HepG2 (cell line): ENCODE measurements at regions not wholly inside any gene's neighbourhood (a gene's known extent, or its start where the extent isn't known, plus 50 kb on each side); places are given as distances from the start of the nearest gene placed in this dataset.

Experiments
- ATAC-seq: fragments of 200-7000 bp; cut with Tn5 transposase; 3 replicates; pipeline ENCODE4 v1.9.1; 2020; ENCODE audit warnings: mild to moderate bottlenecking, moderate library complexity
- BruUV-seq: library from RNA; stranded (reverse); fragments of 400-500 nt; replicated peaks from 2 replicates; lab custom pipeline; 2021; lab: Mats Ljungman, UMichigan
- CTCF ChIA-PET: fragments of 300-600 bp; formaldehyde crosslinking; extraction: SDS; loops from one replicate; lab custom pipeline; 2021; ENCODE audit warnings: low total read pairs, inconsistent platforms, low intra/inter-chr PET ratio; lab: Yijun Ruan, JAX
- POLR2A ChIA-PET: fragments of 350-600 bp; sonication (Branson Sonifier 250); formaldehyde crosslinking; loops from one replicate; lab custom pipeline; 2020; ENCODE audit warnings: antibody characterized with exemption, inconsistent platforms; lab: Yijun Ruan, JAX
- DNase-seq: peaks from one replicate; pipeline ENCODE4 v3.0.0-alpha.2; 2015; ENCODE audit warnings: low spot score
- FAIRE-seq: peaks from 3 replicates; lab custom pipeline; 2011; peaks lifted over from hg19 to GRCh38; lab: Jason Lieb, UNC
- H2AFZ ChIP-seq: one replicate; pipeline ENCODE4 v1.6.1; 2011; ENCODE audit warnings: low read length, inconsistent platforms
- H3K27ac ChIP-seq: fragments of 300-600 bp; 3 replicates; pipeline ENCODE4 v1.8.0; 2011; ENCODE audit warnings: mixed run types, mild to moderate bottlenecking, mixed read lengths, low read length, inconsistent platforms; ENCODE audit not compliant: insufficient read depth; ENCODE audit errors: extremely low read length
- H3K27me3 ChIP-seq, 2 experiments: fragments of 200-600 bp in 1 of 2; 2 replicates in 1 of 2; 3 replicates in 1 of 2; pipeline versions ENCODE4 v1.6.0 to v1.8.0; 2011; ENCODE audit warnings: low read length in 2 of 2, mild to moderate bottlenecking in 2 of 2, moderate library complexity in 2 of 2, inconsistent platforms in 1 of 2; ENCODE audit not compliant: insufficient read depth in 2 of 2, control insufficient read depth in 1 of 2
- H3K36me3 ChIP-seq, 2 experiments: fragments of 200-600 bp in 1 of 2; replicated peaks in 1 of 2; 2 replicates in 1 of 2; 3 replicates in 1 of 2; pipeline versions ENCODE4 v1.5.1 to v1.8.0; 2011; ENCODE audit warnings: low read length in 2 of 2, inconsistent platforms in 1 of 2; ENCODE audit not compliant: insufficient read depth in 2 of 2, control insufficient read depth in 1 of 2
- H3K4me1 ChIP-seq: 2 replicates; pipeline ENCODE4 v1.5.1; 2012; ENCODE audit warnings: low read length, inconsistent platforms; ENCODE audit not compliant: insufficient read depth
- H3K4me2 ChIP-seq: 2 replicates; pipeline ENCODE4 v1.6.0; 2011; ENCODE audit warnings: low read depth, low read length, inconsistent platforms
- H3K4me3 ChIP-seq, 3 experiments: fragments of 200-600 bp in 1 of 3; sonication (generic), shearing (Covaris generic) in 1 of 3; replicated peaks in 1 of 3; 2 replicates each; pipeline ENCODE4 v1.5.1; 2011 to 2016; ENCODE audit warnings: low read length in 3 of 3, inconsistent platforms in 2 of 3, low read depth in 2 of 3, mild to moderate bottlenecking in 2 of 3, control low read depth in 1 of 3, mixed read lengths in 1 of 3; ENCODE audit not compliant: insufficient read depth in 1 of 3
- H3K79me2 ChIP-seq: one replicate; pipeline ENCODE4 v1.6.1; 2011; ENCODE audit warnings: low read length, inconsistent platforms; ENCODE audit not compliant: insufficient read depth
- H3K9ac ChIP-seq: 2 replicates; pipeline ENCODE4 v1.6.0; 2011; ENCODE audit warnings: mild to moderate bottlenecking, low read depth, low read length, inconsistent platforms; ENCODE audit not compliant: insufficient read depth
- H3K9me3 ChIP-seq: 2 replicates; pipeline ENCODE4 v1.5.1; 2012; ENCODE audit warnings: mild to moderate bottlenecking, low read length
- H4K20me1 ChIP-seq: 2 replicates; pipeline ENCODE4 v1.6.0; 2011; ENCODE audit warnings: inconsistent platforms, mild to moderate bottlenecking, low read length, moderate library complexity; ENCODE audit not compliant: insufficient read depth
- ARNT ChIP-seq: fragments of 450-650 bp; IDR thresholded peaks from 2 replicates; pipeline ENCODE4 v1.6.1; 2017
- FOXP1 ChIP-seq, 2 experiments: fragments of 450-650 bp in 1 of 2; IDR thresholded peaks; 2 replicates each; pipeline ENCODE4 v1.6.1; 2017 to 2018; ENCODE audit warnings: antibody characterized with exemption in 1 of 2
- HDAC2 ChIP-seq: sonication (generic); formaldehyde crosslinking; IDR thresholded peaks from 2 replicates; pipeline ENCODE4 v1.4.0; 2020; ENCODE audit warnings: missing genetic modification reagents
- KLF13 ChIP-seq: sonication (generic); formaldehyde crosslinking; IDR thresholded peaks from 2 replicates; pipeline ENCODE4 v1.4.0; 2020; ENCODE audit warnings: mild to moderate bottlenecking, missing genetic modification reagents
- MED8 ChIP-seq: sonication (generic); formaldehyde crosslinking; IDR thresholded peaks from 2 replicates; pipeline ENCODE4 v1.8.1; 2023; ENCODE audit warnings: mild to moderate bottlenecking, missing genetic modification reagents; ENCODE audit not compliant: insufficient replicate concordance
- POLR2A ChIP-seq, 2 experiments: IDR thresholded peaks; 2 replicates each; pipeline ENCODE4 v1.6.1; 2011; ENCODE audit warnings: low read depth in 2 of 2, low read length in 2 of 2, mild to moderate bottlenecking in 1 of 2, moderate library complexity in 1 of 2; ENCODE audit not compliant: insufficient read depth in 1 of 2
- TEAD3 ChIP-seq: optimal IDR thresholded peaks from 2 replicates; pipeline ENCODE3; 2016; ENCODE audit warnings: borderline replicate concordance
- TOPORS ChIP-seq: sonication (generic); formaldehyde crosslinking; IDR thresholded peaks from 2 replicates; pipeline ENCODE4 v1.8.0; 2023; ENCODE audit warnings: mild to moderate bottlenecking, missing genetic modification reagents
- XBP1 ChIP-seq: sonication (generic); formaldehyde crosslinking; IDR thresholded peaks from 2 replicates; pipeline ENCODE4 v1.5.0; 2020; ENCODE audit warnings: missing genetic modification reagents
- ZNF138 ChIP-seq: sonication (generic); formaldehyde crosslinking; IDR thresholded peaks from 2 replicates; pipeline ENCODE4 v1.5.0; 2020; ENCODE audit warnings: mild to moderate bottlenecking, low read depth, missing genetic modification reagents
- ZNF30 ChIP-seq: sonication (generic); formaldehyde crosslinking; IDR thresholded peaks from 2 replicates; pipeline ENCODE4 v1.5.0; 2020; ENCODE audit warnings: mild to moderate bottlenecking, missing genetic modification reagents
- ZNF326 ChIP-seq: sonication (generic); formaldehyde crosslinking; IDR thresholded peaks from 2 replicates; pipeline ENCODE4 v1.4.0; 2020; ENCODE audit warnings: missing genetic modification reagents, borderline replicate concordance
- ZNF329 ChIP-seq: sonication (generic); formaldehyde crosslinking; IDR thresholded peaks from 2 replicates; pipeline ENCODE4 v1.9.0; 2021; ENCODE audit warnings: low read depth, mild to moderate bottlenecking, missing genetic modification reagents
- ZNF333 ChIP-seq: sonication (generic); formaldehyde crosslinking; IDR thresholded peaks from 2 replicates; pipeline ENCODE4 v1.4.0; 2020; ENCODE audit warnings: mild to moderate bottlenecking, missing genetic modification reagents, borderline replicate concordance
- WGBS: methylation state at CpG from one replicate; pipeline ENCODE4 v1.1.6; 2017; ENCODE audit warnings: low lambda C conversion rate; 5-methylcytosine and 5-hydroxymethylcytosine counted together
- in situ Hi-C: cut with HindIII; loops from 2 replicates; pipeline ENCODE4 v1.10.0; 2017; ENCODE audit warnings: low pct_unique_long_range_greater_than_20kb; ENCODE audit not compliant: extremely low pct_ligation_motif_present
- intact Hi-C: fragments of 100-400 bp; cut with micrococcal nuclease; formaldehyde crosslinking; loops from one replicate; pipeline ENCODE4 v1.10.0; 2022; ENCODE audit not compliant: unreplicated experiment
- TF ChIP-seq, protein P1 (sequence below): sonication (generic); formaldehyde crosslinking; IDR thresholded peaks from 2 replicates; pipeline ENCODE4 v1.8.1; 2023; ENCODE audit warnings: mild to moderate bottlenecking, missing genetic modification reagents
- TF ChIP-seq, protein P2 (sequence below): sonication (generic); formaldehyde crosslinking; IDR thresholded peaks from 2 replicates; pipeline ENCODE4 v1.9.0; 2022; ENCODE audit warnings: missing genetic modification reagents, mild to moderate bottlenecking, borderline replicate concordance

DNA sequence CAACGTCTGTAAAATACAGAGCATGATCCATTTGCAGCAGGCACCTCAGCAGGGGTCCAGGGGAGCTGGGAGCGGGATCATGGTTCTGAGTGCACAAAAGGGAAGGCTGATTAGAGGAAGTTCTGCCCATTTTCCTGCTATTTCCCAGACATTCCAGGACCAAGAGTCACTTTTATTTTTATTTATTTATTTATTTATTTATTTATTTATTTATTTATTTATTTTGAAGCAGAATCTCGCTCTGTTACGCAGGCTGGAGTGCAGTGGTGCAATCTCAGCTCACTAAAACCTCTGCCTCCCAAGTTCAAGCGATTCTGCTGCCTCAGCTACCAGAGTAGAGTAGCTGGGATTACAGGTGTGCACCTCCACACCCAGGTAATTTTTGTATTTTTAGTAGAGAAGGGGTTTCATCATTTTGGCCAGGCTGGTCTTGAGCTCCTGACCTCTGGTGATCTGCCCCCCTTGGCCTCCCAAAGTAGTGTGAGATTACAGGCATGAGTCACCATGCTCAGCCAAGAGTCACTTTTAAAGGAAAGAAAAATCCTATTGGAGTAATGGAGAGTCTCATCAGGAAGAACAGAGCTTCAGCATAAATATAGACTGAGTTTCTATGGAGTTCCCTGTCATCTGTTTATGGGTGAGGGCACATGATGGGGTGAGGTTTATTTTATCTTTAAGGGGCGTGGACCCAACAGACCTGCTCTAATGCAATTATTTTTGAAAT is 355.2 kb downstream of the HAPSTR1 start (continued):
- no peak for TF ChIP-seq FOXP1 (IDR thresholded peaks at IDR 0.05)
- no peak for TF ChIP-seq FOXP1 (CRISPR knock-in tag; IDR thresholded peaks at IDR 0.05)
- no peak for TF ChIP-seq XBP1 (CRISPR knock-in tag)
- no peak for TF ChIP-seq ZNF30 (CRISPR knock-in tag)
- TF ChIP-seq ZNF329 (CRISPR knock-in tag) = no peak
- TF ChIP-seq, all 625 proteins: peak for 0

GRCh38 chr16:9447195-9447551 is 355.7 kb downstream of the HAPSTR1 start:
- CTCF ChIA-PET = no interaction called here
- BruUV-seq = no TSS peak
- in situ Hi-C loops = no loop called here

More at GRCh38 chr16:9447195-9447551, 355.7 kb downstream of the HAPSTR1 start:
- no peaks in the 10 kb centered on the region for H3K4me1 ChIP-seq
- TF ChIP-seq, protein P1, sequence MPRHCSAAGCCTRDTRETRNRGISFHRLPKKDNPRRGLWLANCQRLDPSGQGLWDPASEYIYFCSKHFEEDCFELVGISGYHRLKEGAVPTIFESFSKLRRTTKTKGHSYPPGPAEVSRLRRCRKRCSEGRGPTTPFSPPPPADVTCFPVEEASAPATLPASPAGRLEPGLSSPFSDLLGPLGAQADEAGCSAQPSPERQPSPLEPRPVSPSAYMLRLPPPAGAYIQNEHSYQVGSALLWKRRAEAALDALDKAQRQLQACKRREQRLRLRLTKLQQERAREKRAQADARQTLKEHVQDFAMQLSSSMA (CRISPR knock-in tag) = no peak
- TF ChIP-seq TOPORS = no peak
- no peak for TF ChIP-seq POLR2A (IDR thresholded peaks at IDR 0.05; ENCODE audit: insufficient read depth in 1 of 2, low read depth in 2 of 2, low read length in 2 of 2)
- no peak for TF ChIP-seq ZNF138 (CRISPR knock-in tag)
- TF ChIP-seq MED8 (CRISPR knock-in tag) = no peak
- no peak for TF ChIP-seq KLF13
- TF ChIP-seq ZNF326 (CRISPR knock-in tag) = no peak
- TF ChIP-seq, protein P2, sequence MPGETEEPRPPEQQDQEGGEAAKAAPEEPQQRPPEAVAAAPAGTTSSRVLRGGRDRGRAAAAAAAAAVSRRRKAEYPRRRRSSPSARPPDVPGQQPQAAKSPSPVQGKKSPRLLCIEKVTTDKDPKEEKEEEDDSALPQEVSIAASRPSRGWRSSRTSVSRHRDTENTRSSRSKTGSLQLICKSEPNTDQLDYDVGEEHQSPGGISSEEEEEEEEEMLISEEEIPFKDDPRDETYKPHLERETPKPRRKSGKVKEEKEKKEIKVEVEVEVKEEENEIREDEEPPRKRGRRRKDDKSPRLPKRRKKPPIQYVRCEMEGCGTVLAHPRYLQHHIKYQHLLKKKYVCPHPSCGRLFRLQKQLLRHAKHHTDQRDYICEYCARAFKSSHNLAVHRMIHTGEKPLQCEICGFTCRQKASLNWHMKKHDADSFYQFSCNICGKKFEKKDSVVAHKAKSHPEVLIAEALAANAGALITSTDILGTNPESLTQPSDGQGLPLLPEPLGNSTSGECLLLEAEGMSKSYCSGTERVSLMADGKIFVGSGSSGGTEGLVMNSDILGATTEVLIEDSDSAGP (CRISPR knock-in tag) = no peak
- no peak for TF ChIP-seq HDAC2 (CRISPR knock-in tag)
- TF ChIP-seq ARNT = no peak
- no peak for TF ChIP-seq TEAD3
- TF ChIP-seq ZNF333 (CRISPR knock-in tag) = no peak
- FAIRE-seq (no peak), DNase-seq (no peak), ATAC-seq (no peak)
- H4K20me1 ChIP-seq = no peaks in the 10 kb centered on the region
- no peak overlapping the region for H3K4me3 ChIP-seq
- 0% methylated on average over 2 of the region's 2 CpGs for WGBS
- no peaks in the 10 kb centered on the region for H3K9me3 ChIP-seq
- H3K27me3 ChIP-seq = no peaks in the 10 kb centered on the region; a peak in 1 of 5 replicates
- intact Hi-C loops = no loop called here
- no peaks in the 10 kb centered on the region for H3K79me2 ChIP-seq
- no peaks in the 10 kb centered on the region for H3K36me3 ChIP-seq
- no peak overlapping the region for H2AFZ ChIP-seq
- POLR2A ChIA-PET = no interaction called here
- no peak overlapping the region for H3K27ac ChIP-seq
- H3K4me2 ChIP-seq = no peak overlapping the region
- no peak overlapping the region for H3K9ac ChIP-seq
